Activated CD8-positive, alpha-beta T cell treated with anti-CD3 and anti-CD28 coated beads, Interleukin-2, amount 10 ng/mL, durations not matched to agents 7 days and 5 days (primary cell): ENCODE measurements at regions not wholly inside any gene's neighbourhood (a gene's known extent, or its start where the extent isn't known, plus 50 kb on each side); places are given as distances from the start of the nearest gene placed in this dataset.
"Not testable (repeated sequence)": the region's sequence is repeated elsewhere in the genome, so short reads cannot be mapped to it uniquely, and the experiment has no call there.

Source experiments
- ATAC-seq: fragments of 150-1000 bp; cut with Tn5 transposase; one replicate; pipeline ENCODE4 v1.10.0; 2021; ENCODE audit warnings: moderate library complexity
- CTCF ChIA-PET: fragments of 350-600 bp; sonication (Branson Sonifier 250); formaldehyde crosslinking; loops from one replicate; lab custom pipeline; 2021; ENCODE audit warnings: antibody characterized with exemption; lab: Charles Lee
- POLR2A ChIA-PET: fragments of 350-600 bp; sonication (Branson Sonifier 250); formaldehyde crosslinking; loops from one replicate; lab custom pipeline; 2021; ENCODE audit warnings: antibody characterized with exemption; lab: Charles Lee
- DNase-seq: peaks from one replicate; pipeline ENCODE4 v3.0.0-alpha.2; 2020
- H3K27ac Mint-ChIP-seq: one replicate; pipeline ENCODE4 v1.8.0; 2021; ENCODE audit warnings: mild to moderate bottlenecking, mixed read lengths
- H3K27me3 Mint-ChIP-seq: one replicate; pipeline ENCODE4 v1.8.0; 2021; ENCODE audit warnings: low read depth, mixed read lengths
- H3K36me3 Mint-ChIP-seq: one replicate; pipeline ENCODE4 v1.8.0; 2021; ENCODE audit warnings: low read depth, mixed read lengths
- H3K4me1 Mint-ChIP-seq: one replicate; pipeline ENCODE4 v1.8.0; 2021; ENCODE audit warnings: low read depth, mixed read lengths
- H3K4me3 Mint-ChIP-seq: one replicate; pipeline ENCODE4 v1.8.0; 2021; ENCODE audit warnings: mild to moderate bottlenecking, mixed read lengths
- H3K9me3 Mint-ChIP-seq: one replicate; pipeline ENCODE4 v1.8.0; 2022; ENCODE audit warnings: mixed read lengths; ENCODE audit not compliant: insufficient read depth

DNA sequence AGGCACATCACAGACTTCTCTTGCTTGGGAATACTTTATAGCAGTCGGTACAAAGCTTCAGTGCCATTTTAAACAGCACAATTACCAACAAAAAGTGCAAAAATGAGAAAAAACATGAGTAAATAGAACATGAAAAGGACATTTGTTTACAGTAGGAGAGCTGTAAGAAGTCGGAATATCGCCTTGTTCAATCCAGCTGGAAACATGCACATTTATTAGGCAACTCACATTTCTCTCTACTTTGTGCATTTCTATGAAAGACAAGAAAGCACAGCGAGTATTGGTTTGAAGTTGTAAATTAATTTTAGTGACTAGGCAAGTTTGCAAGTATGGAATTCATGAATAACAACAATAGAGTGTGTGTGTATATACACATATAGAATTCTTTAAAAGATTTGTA, 484.7 kb downstream of the DACH1 start:
- Mint-ChIP-seq H3K36me3 (no peaks in the 10 kb centered on the region), H3K27ac (no peak overlapping the region), H3K9me3 (no peaks in the 10 kb centered on the region), H3K4me3 (no peak overlapping the region), H3K4me1 (no peaks in the 10 kb centered on the region), H3K27me3 (no peaks in the 10 kb centered on the region)
- DNase-seq (no peak), ATAC-seq (no peak)
- ChIA-PET POLR2A (no interaction called here), CTCF (no interaction called here)

DNA sequence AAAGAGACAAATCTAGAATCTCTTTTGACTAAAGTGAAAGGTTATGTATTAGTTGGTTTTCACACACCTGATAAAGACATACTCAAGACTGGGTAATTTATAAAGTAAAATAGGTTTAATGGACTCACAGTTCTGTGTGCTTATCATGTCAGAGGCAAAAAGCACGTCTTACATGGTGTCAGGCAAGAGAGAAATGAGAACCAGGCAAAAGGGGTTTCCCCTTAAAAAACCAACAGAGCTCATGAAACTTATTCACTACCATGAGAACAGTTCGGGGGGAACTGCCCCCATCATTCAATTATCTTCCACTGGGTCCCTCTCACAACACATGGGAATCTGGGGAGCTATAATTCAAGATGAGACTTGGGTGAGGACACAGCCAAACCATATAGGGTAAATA, 486.8 kb downstream of the DACH1 start:
- Mint-ChIP-seq H3K27ac (no peak overlapping the region), H3K27me3 (no peaks in the 10 kb centered on the region), H3K4me1 (no peaks in the 10 kb centered on the region), H3K9me3 (no peaks in the 10 kb centered on the region), H3K36me3 (no peaks in the 10 kb centered on the region), H3K4me3 (no peak overlapping the region)
- ChIA-PET CTCF (no interaction called here), POLR2A (no interaction called here)
- DNase-seq: no peak
- ATAC-seq: no peak

DNA sequence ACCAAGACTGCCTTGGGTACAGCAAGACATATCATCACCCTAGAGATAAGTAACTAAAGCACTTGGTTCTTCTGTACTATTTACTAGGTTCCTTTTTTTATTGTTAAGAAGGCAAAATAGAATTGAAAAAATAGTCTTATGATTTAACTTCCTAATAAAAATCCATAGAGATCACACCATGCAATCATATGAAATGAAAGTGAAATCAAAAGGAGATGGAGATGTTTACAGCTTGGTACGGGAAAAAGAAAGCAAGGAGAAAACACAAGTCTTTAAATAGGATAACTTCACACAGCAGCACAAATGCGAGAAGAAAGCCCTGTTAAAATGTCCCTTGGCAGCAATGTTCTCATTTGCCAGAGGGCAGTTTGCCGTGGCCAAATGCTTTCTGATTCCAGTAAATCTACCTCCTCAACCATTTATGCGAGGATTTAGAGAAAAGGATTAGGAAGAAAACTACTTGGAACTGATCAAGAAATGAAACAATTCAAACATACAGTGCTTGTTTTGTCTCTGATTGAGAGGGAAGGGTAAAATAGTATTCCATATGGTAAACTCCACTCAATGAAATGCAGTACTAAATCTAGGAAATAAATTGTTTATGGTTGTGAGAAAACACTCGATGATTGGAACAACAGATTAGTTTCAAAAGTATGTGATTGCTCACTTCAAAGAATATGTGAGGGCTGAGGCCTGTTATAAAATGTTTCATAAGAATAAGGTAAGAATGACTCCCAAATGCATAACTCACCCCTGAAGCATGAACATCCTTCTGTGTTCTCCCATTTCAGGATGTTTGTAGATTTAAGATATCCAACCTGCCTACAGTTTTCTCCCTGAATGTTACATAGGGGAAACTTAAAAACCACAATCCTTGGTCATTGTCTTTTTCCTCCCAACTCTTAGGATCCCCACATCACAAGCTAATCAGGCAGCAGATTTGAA, 487.8 kb downstream of the DACH1 start:
- no peak for ATAC-seq
- H3K27ac Mint-ChIP-seq: no peak overlapping the region
- H3K4me1 Mint-ChIP-seq: no peaks in the 10 kb centered on the region
- H3K9me3 Mint-ChIP-seq: no peaks in the 10 kb centered on the region
- H3K4me3 Mint-ChIP-seq: no peak overlapping the region
- H3K27me3 Mint-ChIP-seq: no peaks in the 10 kb centered on the region
- ChIA-PET CTCF (no interaction called here), POLR2A (no interaction called here)
- H3K36me3 Mint-ChIP-seq: no peaks in the 10 kb centered on the region
- no peak for DNase-seq

DNA sequence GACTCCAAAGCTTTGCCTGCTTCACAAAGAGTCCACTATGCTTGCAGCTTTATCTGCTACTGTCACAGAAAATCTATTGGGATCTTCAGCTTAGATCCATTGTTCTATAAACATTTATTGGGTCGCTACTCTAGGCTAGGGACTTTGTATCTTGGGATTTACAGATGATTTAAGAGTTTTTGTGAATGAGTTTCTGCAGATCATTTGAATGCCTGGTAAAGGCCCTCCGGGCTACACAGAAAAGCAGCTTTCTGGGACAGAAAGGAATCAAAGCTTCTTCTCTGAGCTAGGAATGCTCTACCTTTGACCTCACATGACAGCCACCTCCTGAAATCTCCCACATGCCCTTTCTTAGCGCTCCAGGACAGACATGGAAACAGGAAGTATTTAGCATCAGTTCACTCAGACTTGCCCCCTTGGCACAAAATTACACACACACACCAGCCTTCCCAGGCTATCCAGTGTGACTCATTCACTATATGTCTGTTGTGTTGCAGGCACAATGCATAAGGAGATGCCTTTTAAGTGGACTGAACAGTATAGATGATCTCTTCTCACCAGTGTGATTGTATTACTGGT, 492.4 kb downstream of the DACH1 start:
- H3K36me3 Mint-ChIP-seq: no peaks in the 10 kb centered on the region
- POLR2A ChIA-PET: no interaction called here
- DNase-seq (no peak), ATAC-seq (no peak)
- no peak overlapping the region for H3K4me3 Mint-ChIP-seq
- no peaks in the 10 kb centered on the region for H3K4me1 Mint-ChIP-seq
- H3K9me3 Mint-ChIP-seq: no peaks in the 10 kb centered on the region
- H3K27me3 Mint-ChIP-seq: no peaks in the 10 kb centered on the region
- CTCF ChIA-PET: no interaction called here
- H3K27ac Mint-ChIP-seq: no peak overlapping the region

DNA sequence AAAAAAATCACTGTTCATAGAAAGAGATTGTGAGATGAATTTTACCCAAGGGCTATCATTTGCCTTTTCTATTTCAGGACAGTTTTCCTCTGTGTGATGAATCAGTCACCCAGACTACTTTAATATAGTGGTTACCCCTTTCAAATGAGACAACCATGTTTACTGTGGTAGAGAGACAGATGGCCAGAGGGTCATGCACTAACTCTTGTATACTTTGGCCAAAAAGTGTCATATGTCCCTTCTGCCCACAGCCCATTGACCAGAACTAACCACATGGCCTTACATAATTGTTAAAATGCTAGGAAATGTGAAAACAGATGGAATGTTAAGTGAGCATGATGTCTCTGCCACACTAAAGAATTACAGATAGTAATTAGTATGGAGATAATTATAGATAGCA, 498.7 kb downstream of the DACH1 start:
- no peak overlapping the region for H3K4me3 Mint-ChIP-seq
- CTCF ChIA-PET: no interaction called here
- no peaks in the 10 kb centered on the region for H3K4me1 Mint-ChIP-seq
- H3K9me3 Mint-ChIP-seq: peaks cover 3% of the 10 kb centered on the region
- no peak overlapping the region for H3K27ac Mint-ChIP-seq
- POLR2A ChIA-PET: no interaction called here
- no peaks in the 10 kb centered on the region for H3K27me3 Mint-ChIP-seq
- ATAC-seq (no peak), DNase-seq (no peak)
- no peaks in the 10 kb centered on the region for H3K36me3 Mint-ChIP-seq

DNA sequence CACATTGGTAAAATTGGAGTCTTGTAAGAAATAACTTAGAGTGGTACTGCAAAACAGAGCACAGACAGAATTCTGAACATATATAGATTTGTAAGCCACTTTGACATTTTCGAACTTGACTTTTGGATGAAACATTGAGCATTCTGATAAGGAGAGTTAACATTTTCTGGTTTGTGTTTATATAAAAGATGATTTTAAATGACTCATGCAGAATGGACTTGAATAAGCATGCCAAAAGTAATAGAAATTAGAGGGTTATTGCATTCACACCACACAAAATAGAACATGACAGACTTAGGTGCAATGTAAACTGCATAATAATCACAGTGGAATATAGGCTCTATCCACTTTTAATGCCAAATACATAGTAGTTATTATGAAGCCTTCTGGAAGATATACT, 507.0 kb downstream of the DACH1 start:
- Mint-ChIP-seq H3K9me3 (no peaks in the 10 kb centered on the region), H3K4me3 (no peak overlapping the region), H3K27me3 (no peaks in the 10 kb centered on the region), H3K4me1 (no peaks in the 10 kb centered on the region), H3K27ac (no peak overlapping the region), H3K36me3 (no peaks in the 10 kb centered on the region)
- no peak for DNase-seq
- ATAC-seq: no peak
- ChIA-PET POLR2A (no interaction called here), CTCF (no interaction called here)

DNA sequence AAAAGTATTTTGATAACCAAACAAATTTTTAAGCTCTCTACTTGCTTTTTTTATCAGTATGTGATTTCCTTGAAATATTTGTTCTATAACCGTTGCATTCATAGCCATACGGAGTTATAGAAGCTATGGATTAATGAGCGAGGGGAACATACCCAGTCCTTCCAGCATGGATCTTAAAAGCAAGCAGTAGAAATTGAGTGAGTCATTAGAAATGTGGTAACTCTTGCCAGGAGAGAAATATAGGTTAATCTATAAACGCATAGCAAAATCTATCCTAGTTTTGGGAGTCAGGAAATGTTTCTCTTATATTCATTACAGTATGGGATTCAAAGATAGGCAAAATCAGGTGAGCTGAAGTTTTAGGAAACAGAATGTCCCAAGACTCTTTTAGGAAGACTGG, 507.4 kb downstream of the DACH1 start:
- ATAC-seq: no peak
- no peak for DNase-seq
- Mint-ChIP-seq H3K9me3 (no peaks in the 10 kb centered on the region), H3K27ac (no peak overlapping the region), H3K27me3 (no peaks in the 10 kb centered on the region), H3K4me1 (no peaks in the 10 kb centered on the region), H3K4me3 (no peak overlapping the region), H3K36me3 (no peaks in the 10 kb centered on the region)
- POLR2A ChIA-PET: no interaction called here
- CTCF ChIA-PET: no interaction called here

DNA sequence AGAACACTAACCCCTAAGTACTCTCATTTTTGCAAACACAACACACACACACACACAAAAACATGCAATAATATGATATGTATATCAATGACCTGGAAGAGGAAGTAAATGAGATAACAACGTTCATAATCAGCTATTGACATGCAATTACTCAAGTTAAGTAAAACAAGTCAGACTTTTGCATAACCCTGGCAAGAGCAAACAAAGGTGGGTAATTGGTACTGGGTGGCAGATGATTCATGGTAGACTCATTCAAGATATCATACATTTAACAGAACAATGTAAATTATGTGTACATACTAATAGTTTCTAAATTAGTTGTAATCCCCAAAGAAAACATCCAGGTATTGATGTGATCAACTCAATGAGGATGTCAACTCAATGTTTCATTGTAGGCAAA, 508.8 kb downstream of the DACH1 start:
- no peak for ATAC-seq
- ChIA-PET CTCF (no interaction called here), POLR2A (no interaction called here)
- Mint-ChIP-seq H3K9me3 (no peaks in the 10 kb centered on the region), H3K4me3 (no peak overlapping the region), H3K36me3 (no peaks in the 10 kb centered on the region), H3K27me3 (no peaks in the 10 kb centered on the region), H3K4me1 (no peaks in the 10 kb centered on the region), H3K27ac (no peak overlapping the region)
- no peak for DNase-seq

DNA sequence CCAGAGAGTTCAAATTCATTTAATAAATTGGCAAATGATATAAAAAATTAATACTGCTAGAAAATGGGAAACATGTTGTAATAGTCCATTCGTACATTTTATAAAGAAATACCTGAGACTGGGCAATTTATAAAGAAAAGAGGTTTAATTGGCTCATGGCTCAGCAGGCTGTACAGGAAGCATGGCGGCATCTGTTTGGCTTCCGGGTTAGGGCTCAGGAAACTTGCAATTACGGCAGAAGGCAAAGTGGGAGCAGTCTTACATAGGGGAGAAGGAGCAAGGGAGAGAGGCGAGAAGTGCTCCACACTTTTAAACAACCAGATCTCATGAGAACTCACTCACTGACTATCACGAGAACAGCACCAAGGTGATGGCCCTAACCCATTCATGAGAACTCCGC, 512.0 kb downstream of the DACH1 start:
- H3K4me1 Mint-ChIP-seq: no peaks in the 10 kb centered on the region
- no peak overlapping the region for H3K4me3 Mint-ChIP-seq
- ChIA-PET POLR2A (no interaction called here), CTCF (no interaction called here)
- ATAC-seq (no peak), DNase-seq (no peak)
- H3K27ac Mint-ChIP-seq: no peak overlapping the region
- H3K27me3 Mint-ChIP-seq: no peaks in the 10 kb centered on the region
- H3K9me3 Mint-ChIP-seq: no peaks in the 10 kb centered on the region
- H3K36me3 Mint-ChIP-seq: no peaks in the 10 kb centered on the region

DNA sequence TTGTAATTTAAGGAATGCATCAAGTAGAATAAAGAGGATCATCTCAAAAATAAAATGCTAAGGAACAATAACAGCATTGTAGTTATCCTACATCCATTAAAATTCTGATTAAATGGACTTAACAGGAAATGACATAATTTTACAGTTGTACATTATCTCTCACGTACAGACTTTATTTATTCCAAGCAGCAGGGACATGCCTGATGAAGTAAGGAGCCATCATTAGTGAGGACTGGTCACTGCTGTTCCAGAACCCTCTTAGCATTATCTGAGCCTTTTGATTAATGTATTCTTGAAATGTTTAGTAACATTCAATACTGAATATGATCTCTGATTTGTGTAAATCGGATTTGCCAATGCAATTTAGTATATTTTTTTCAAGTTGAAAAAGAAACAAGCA, 516.1 kb downstream of the DACH1 start:
- ATAC-seq: no peak
- Mint-ChIP-seq H3K4me1 (no peaks in the 10 kb centered on the region), H3K4me3 (no peak overlapping the region), H3K27ac (no peak overlapping the region), H3K36me3 (no peaks in the 10 kb centered on the region), H3K9me3 (no peaks in the 10 kb centered on the region), H3K27me3 (no peaks in the 10 kb centered on the region)
- POLR2A ChIA-PET: no interaction called here
- DNase-seq: no peak
- CTCF ChIA-PET: no interaction called here

DNA sequence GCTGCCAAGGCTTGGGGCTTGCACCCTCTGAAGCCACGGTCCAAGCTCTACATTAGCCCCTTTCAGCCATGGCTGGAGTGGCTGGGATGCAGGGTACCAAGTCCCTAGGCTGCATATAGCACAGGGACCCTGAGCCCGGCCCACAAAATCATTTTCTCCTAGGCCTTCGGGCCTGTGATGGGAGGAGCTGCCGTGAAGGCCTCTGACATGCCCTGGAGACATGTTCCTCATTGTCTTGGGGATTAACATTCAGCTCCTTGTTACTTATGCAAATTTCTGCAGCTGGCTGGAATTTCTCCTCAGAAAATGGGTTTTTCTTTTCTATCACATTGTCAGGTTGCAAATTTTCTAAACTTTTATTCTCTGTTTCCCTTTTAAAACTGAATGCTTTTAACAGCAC, 521.1 kb downstream of the DACH1 start:
- POLR2A ChIA-PET, ATAC-seq, DNase-seq, CTCF ChIA-PET, H3K4me1 Mint-ChIP-seq, H3K27me3 Mint-ChIP-seq, H3K9me3 Mint-ChIP-seq, H3K27ac Mint-ChIP-seq, H3K4me3 Mint-ChIP-seq, H3K36me3 Mint-ChIP-seq: not testable (repeated sequence)

DNA sequence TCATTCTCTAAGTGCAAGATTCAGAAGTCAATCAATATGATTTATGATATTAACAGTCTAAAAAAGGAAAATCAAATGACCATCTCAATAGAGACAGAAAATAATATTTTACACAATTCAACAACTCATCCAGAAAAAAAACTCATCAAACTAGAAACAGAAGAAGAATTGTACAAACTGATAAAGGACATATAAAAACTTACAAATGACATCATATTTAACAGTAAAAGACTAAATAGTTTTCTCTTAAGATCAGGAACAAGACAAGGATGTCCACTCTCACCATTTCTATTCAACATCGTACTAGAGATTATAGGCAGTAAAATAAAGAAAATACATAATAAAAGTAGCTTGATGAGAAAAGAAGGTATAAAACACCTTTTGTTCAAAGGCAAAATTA, 527.3 kb downstream of the DACH1 start:
- Mint-ChIP-seq H3K4me1 (no peaks in the 10 kb centered on the region), H3K27ac (no peak overlapping the region), H3K4me3 (no peak overlapping the region), H3K27me3 (no peaks in the 10 kb centered on the region), H3K9me3 (no peaks in the 10 kb centered on the region), H3K36me3 (no peaks in the 10 kb centered on the region)
- CTCF ChIA-PET: no interaction called here
- ATAC-seq (no peak), DNase-seq (no peak)
- POLR2A ChIA-PET: no interaction called here
